Muscle of back (tissue), 3 donors: ENCODE measurements at regions not wholly inside any gene's neighbourhood (a gene's known extent, or its start where the extent isn't known, plus 50 kb on each side); places are given as distances from the start of the nearest gene placed in this dataset.
"Not testable (repeated sequence)": the region's sequence is repeated elsewhere in the genome, so short reads cannot be mapped to it uniquely, and the experiment has no call there.

Experiments used
- DNase-seq, 3 donors: peaks; one replicate each; pipeline versions ENCODE4 v3.0.0 to v3.0.0-alpha.2; 2013

DNA sequence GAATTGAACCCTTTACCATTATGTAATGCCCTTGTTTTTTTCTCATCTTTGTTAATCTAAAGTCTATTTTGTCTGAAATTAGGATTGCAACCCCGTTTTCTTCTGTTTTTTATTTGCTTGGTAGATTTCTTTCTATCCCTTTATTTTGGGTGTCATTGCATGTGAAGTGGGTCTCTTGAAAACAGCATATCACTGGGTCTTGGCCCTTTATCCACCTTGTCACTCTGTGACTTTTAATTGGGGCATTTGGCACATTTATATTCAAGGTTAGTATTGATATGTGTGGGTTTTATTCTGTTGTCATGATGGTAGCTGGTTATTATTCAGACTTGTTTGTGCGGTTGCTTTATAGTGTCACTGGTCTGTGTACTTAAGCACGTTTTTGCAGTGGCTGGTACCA is 117.4 kb upstream of the MARCHF11 start:
- DNase-seq, result no peak

DNA sequence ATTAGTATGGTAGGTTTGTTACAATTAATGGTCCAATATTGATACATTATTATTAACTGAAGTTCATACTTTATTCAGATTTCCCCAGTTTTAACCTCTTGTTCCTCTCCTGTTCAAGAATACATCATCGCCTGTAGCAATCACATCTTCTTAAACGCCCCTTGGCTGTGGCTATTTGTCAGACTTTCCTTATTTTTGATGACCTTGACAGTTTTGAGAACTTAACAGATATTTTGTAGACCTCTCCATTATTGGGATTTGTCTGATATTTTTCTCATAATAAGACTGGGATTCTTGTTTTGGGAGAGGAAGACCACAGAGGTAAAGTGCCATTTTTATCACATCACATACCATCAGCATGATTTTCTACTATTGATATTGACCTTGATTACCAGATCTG is 112.3 kb upstream of the MARCHF11 start:
- no peak for DNase-seq

DNA sequence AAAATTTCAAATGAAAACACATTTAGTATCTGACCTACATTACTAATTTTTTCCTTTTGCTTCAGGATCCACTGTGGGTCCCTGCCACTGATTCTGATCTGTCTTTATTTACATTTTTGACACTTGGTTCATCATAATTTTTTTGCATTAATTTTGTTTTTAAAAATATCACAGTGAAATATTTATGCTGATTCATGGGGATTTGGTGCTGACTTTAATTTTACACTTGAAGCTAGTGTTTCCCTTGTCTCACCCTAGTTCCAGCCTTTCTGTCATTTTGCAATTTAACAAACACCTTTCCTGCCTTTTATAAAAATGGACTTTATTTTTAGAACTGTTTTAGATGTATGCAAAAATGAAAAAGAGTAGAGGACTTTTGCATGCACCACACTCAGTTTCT is 111.9 kb upstream of the MARCHF11 start:
- DNase-seq, result no peak

DNA sequence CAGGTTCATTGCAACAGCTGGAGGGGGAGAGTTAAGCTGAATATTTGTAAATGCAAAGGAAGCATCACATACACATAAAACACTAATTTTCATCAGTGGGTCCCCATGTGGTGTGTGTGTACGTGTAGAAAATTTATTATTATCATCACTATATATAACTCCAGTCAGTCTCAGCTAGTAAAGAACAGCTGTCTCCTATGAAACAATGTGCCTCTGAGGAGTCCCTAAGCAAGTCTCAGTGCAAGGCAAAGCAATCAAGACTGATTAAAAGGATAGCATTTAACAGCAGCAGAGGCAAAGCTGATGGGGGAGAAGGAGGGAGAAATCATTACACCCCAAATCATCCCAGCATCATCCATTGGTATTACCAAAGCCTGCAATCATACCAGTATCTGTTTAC is 104.2 kb upstream of the MARCHF11 start:
- no peak for DNase-seq

DNA sequence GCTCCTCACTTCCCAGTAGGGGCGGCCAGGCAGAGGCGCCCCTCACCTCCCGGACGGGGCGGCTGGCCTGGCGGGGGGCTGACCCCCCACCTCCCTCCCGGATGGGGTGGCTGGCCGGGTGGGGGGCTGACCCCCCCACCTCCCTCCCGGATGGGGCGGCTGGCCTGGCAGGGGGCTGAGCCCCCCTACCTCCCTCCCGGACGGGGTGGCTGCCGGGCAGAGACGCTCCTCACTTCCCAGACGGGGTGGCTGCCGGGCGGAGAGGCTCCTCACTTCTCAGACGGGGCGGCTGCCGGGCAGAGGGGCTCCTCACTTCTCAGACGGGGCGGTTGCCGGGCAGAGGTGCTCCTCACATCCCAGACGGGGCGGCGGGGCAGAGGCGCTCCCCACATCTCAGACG is 97.3 kb upstream of the MARCHF11 start:
- not testable (repeated sequence) for DNase-seq

DNA sequence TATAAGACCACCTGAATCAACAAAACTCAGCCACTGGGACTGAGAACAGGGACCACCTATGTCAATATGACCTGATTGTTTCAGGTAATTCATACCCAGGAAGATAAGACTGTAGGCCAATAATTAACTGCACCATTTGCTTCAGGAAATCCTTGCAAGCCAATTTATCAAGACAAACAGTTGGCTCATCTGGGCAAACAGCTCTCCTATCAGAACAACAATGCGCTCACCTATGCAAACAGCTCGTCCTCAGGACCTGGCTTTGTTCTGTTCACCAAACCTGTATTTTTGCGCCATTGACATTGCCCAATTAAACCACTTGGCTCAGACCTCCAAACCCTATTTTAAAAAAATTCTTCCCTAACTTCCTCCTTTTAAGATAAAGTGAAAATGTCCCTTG is 92.3 kb upstream of the MARCHF11 start:
- DNase-seq, result no peak

DNA sequence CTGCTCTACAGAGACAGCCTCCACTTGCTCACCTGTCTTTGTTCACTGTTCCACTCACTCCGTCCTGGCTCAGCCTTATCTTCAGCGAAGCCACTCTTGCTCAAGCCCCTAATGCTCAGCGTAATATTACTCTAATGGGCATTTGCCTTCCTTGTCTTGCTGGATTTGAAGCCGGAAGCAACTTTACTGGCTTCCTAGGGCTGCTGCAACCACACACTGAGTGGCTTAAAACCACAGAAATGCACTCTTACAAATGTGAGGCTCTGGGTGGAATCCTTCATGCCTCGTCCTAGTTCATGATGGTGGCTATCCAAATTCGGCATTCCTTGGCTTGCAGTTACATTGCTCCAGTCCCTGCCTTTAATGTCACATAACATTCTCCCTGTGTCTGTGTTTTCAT is 85.5 kb upstream of the MARCHF11 start:
- no peak for DNase-seq

DNA sequence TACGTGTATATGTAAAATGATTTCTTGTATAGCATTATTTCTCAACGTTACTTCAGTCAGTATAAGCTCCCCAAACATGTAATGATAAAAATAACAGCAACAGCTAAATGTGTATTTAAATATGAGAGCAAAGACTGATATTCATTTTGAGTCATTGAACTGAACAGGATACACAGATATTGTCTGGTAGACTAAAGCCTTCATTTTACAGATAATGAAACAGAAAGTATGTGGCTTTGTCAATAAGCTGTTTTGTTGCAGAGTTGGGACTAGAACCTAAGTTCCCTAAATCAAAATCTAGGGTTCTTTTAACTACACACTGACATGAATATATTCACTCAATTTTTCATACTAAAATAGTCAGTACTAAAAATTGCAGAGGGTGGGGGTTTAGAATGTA is 80.4 kb upstream of the MARCHF11 start:
- DNase-seq, result no peak

DNA sequence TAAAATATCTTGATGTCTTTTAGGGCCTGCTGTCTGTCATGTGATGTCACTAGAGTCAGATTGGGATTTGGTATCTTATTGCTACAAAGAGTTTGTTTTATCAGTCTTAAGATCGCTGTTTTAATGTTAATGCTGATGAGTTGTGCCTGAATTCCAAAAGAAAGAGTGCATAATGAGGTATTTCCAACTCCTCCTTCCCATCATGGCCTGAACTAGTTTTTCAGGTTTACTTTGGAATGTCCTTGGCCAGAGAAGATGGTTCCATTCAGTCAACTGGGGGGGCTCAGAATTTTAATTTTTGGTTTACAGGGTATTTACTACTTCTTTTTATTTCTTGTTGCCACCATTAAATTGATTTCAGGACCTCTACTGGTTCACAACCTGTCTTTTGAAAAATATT is 74.3 kb upstream of the MARCHF11 start:
- no peak for DNase-seq

DNA sequence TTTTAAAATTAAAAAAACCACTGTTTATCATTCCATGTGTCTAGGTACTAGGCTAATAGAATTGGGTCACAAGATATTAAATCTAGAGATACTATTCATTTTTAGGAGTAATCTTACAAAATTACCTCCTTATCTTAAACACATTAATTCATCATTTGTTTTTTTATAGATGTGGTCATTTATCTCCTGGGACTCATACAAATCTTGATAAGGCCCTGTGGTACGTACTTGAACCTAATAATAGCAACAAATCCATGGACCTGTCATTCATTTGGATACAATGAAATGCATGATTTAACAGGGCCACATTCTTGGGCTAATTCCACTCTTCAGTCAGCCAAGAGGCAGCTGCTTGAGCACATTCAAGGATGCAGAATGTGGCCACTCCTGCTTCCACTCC is 66.4 kb upstream of the MARCHF11 start:
- no peak for DNase-seq

DNA sequence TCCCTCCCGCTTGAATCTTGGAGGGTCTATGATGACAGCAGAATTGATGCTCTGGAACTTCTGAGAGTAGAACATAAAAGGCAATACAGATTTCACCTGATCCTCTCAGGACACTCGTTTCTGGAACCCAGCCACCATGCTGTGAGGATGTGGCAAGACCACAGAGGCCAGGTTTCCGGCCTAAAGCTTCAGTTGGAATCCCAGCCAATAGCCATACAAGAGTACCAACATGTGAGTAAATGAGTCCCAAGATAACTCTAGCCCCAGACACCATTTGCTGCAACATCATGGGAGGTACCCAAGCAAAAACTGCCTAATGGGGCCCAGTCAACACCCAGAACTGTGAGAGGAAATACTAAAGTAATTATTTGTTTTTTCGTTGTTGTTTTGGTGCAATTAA is 65.7 kb upstream of the MARCHF11 start:
- DNase-seq, result no peak

DNA sequence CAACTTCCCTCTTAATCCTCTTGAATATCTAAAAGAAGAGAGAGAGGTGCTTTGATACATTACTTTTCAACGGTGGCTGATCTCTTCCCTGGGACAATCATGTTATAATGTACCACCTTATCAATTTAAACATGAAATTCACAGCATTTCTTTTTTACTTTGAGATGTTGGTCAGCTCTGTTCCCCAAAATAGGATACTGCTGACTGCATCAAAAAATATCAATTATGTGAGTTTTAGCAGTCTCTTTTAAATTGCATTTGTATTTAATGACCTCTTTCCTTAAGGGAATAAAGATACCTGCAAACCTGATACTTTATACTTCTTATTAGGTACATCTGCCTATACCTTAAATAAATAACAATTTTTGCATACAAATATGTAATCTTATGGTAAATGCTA is 58.4 kb upstream of the MARCHF11 start:
- no peak for DNase-seq

DNA sequence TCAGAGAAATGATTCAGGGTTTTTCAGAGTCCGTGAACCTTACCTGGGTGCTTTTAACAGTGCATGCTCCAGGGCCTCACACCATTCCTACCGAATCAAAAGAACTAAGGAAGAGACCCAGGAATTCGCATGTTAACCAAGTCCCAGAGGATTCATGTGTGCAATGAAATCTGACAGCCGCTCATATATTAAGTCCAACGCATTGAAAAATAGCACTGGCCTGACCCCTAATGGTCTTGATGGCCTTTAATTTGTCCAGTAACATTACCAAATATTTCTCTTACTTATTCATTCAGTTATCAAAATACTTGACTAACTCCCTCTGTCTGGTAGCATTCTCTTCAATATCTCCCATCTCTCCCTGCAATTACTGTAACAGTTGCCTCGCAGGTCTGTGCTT is 55.0 kb upstream of the MARCHF11 start:
- DNase-seq, result peak in 1 of 3 donors; percentile 1

DNA sequence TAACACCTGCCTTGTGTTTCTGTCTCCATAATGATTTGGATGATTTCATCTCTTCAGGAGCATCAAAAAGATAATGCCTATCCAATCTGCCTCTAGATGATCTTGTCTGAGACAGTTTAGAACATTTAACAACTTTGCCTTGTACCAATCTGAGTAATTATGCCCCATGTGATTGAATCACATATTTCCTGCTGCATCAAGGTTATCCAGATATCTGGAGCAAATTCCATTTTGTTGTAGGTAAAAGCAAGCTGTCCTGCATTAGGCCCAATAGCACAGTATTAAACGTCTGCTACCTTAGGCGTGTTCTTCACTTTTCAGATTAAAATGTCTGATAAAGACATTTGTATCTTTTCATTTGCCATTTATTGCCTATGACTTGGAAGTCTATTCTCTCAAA is 54.1 kb upstream of the MARCHF11 start:
- no peak for DNase-seq

DNA sequence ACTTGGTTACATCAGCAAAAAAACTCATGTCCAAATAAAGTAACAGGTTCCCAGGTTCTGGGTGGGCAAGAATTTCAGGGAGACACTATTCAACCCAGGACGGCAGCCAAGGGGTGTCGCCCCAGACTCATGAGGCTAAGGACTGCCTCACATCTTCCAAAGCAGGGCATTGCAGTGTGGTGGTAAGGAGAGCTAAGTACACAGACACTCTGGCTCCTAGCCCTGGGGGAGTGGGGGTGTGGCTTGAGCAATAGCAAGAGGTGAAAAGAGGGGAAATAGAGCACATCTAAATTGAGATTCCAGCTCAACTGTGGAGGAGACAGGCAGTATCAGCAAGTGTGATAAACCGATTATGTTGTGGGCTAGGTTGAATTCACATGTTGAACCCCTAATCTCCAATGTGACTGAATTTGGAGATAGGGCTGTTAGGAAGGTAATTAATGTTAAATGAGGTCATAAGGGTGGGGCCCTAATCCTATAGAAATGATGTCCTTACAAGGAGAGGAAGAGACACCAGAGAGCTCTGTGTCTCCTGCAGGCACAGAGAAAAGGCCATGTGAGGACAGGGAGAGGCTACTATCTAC is 49.9 kb upstream of the MARCHF11 start:
- DNase-seq, result no peak
